Heart left ventricle (tissue), 16 donors: ENCODE measurements at regions not wholly inside any gene's neighbourhood (a gene's known extent, or its start where the extent isn't known, plus 50 kb on each side); places are given as distances from the start of the nearest gene placed in this dataset.

Experiments
- ATAC-seq, 4 donors: fragments of 200-7000 bp; cut with Tn5 transposase; one replicate each; pipeline ENCODE4 v1.9.1; 2020 to 2022; ENCODE audit warnings: moderate library complexity in 4 of 4, mild to moderate bottlenecking in 3 of 4, moderate number of reproducible peaks in 1 of 4
- DNase-seq, 5 donors: peaks; one replicate each; pipeline ENCODE4 v3.0.0-alpha.2; 2020
- H3K27ac ChIP-seq, 12 donors: fragments of 200-600 bp; sonication (generic) in 4 of 12; one replicate each; pipeline versions ENCODE4 v1.5.0 to v1.8.0; 2016 to 2022; ENCODE audit warnings: mild to moderate bottlenecking in 2 of 12
- H3K27me3 ChIP-seq, 9 donors: fragments of 200-600 bp; sonication (generic) in 2 of 9; one replicate each; pipeline versions ENCODE4 v1.5.1 to v1.8.0; 2016 to 2022; ENCODE audit warnings: mild to moderate bottlenecking in 3 of 9
- H3K36me3 ChIP-seq, 9 donors: fragments of 200-600 bp; sonication (generic) in 2 of 9; one replicate each; pipeline versions ENCODE4 v1.5.0 to v1.8.0; 2018 to 2022; ENCODE audit warnings: mild to moderate bottlenecking in 2 of 9
- H3K4me1 ChIP-seq, 12 donors: fragments of 200-600 bp; sonication (generic) in 4 of 12; one replicate each; pipeline versions ENCODE4 v1.5.0 to v1.8.0; 2016 to 2022; ENCODE audit warnings: mild to moderate bottlenecking in 3 of 12
- H3K4me3 ChIP-seq, 12 donors: fragments of 200-600 bp; sonication (generic) in 4 of 12; one replicate each; pipeline versions ENCODE4 v1.5.0 to v1.8.0; 2017 to 2022; ENCODE audit warnings: mild to moderate bottlenecking in 9 of 12, moderate library complexity in 4 of 12
- H3K9me3 ChIP-seq, 12 donors: fragments of 200-600 bp; sonication (generic) in 4 of 12; one replicate each; pipeline versions ENCODE4 v1.5.0 to v1.8.0; 2016 to 2022; ENCODE audit warnings: mild to moderate bottlenecking in 1 of 12
- CTCF ChIP-seq, 12 donors: fragments of 200-600 bp; sonication (generic) in 4 of 12; IDR thresholded peaks; one replicate each; pipeline versions ENCODE4 v1.5.0 to v1.8.0; 2018 to 2022; ENCODE audit warnings: antibody characterized with exemption in 12 of 12, mild to moderate bottlenecking in 5 of 12
- POLR2A ChIP-seq, 2 donors: fragments of 450-650 bp; IDR thresholded peaks; one replicate each; pipeline ENCODE4 v1.6.1; 2017; ENCODE audit warnings: antibody characterized with exemption in 2 of 2, mild to moderate bottlenecking in 2 of 2, moderate library complexity in 2 of 2
- WGBS, 4 donors: extraction: QIAGEN DNeasy Blood & Tissue Kit in 2 of 4; methylation state at CpG; one replicate each; pipeline versions ENCODE4 v1.1.5 to v1.1.7; 2013 to 2018; 5-methylcytosine and 5-hydroxymethylcytosine counted together
- intact Hi-C, 10 donors: fragments of 100-400 bp; cut with DNase I; formaldehyde crosslinking; loops; one replicate each; pipeline versions ENCODE4 v1.11.1 to v1.14.2; 2022
- donor health status: ischemic (EF 13 %, LVEDD 7.1; RV severe dilation, severe dysfunction).
- donor health status: healthy with polysubstance abuse.
- donor health status: DM: no; HTN: yes; CAD: no.
- donor health status: DM: no; HTN: no; CAD: no.
- donor health status: ischemic (EF 25% LVEDD 6.9; RV normal size, moderate dysfunction).
- donor health status: ischemic (EF 25% LVEDD 5.7; RV mildly dilated, moderate dysfunction).
- donor health status: healthy.
- donor health status: DM: yes; HTN: yes; CAD: no.
- donor health status: ischemic (EF 35%, LVEDD 5.7; RV mildly dilated, moderate dysfunction).
- donor health status: nonischemic (EF 11% LVEDD 7.7; RV severe dilation, severe dysfunction).
- donor health status: DM: yes; HTN: yes; CAD: no.
- donor health status: PGD.
- donor health status: ischemic (EF 29% LVEDD 5.4; RV normal size, mild dysfunction).
- donor health status: nonischemic (EF 23%, LVEDD 6.1; RV moderate dilation, normal function).

- Histone ChIP-seq H3K27ac (no peak overlapping the region), H3K4me3 (no peak overlapping the region), H3K36me3 (no peaks in the 10 kb centered on the region), H3K27me3 (no peaks in the 10 kb centered on the region), H3K4me1 (no peaks in the 10 kb centered on the region), H3K9me3 (peaks cover 0 to 9% (median 0%) of the 10 kb centered on the region in 12 donors)
- intact Hi-C loops = no loop called here
- no peak for TF ChIP-seq POLR2A (IDR thresholded peaks at IDR 0.05)
- TF ChIP-seq CTCF (IDR thresholded peaks at IDR 0.05) = no peak
- DNase-seq (no peak), ATAC-seq (no peak)
Measured at GRCh38 chr14:86625637-86626036, 1095.7 kb downstream of the FLRT2 start.

- Histone ChIP-seq H3K4me3 (no peak overlapping the region), H3K36me3 (no peaks in the 10 kb centered on the region), H3K27ac (no peak overlapping the region), H3K4me1 (no peaks in the 10 kb centered on the region), H3K9me3 (no peaks in the 10 kb centered on the region), H3K27me3 (no peaks in the 10 kb centered on the region)
- no peak for ATAC-seq
- no peak for TF ChIP-seq CTCF (IDR thresholded peaks at IDR 0.05)
- TF ChIP-seq POLR2A (IDR thresholded peaks at IDR 0.05) = no peak
- intact Hi-C loops = no loop called here
- 60 to 81% (median 74%) methylated on average over 2 of the region's 2 CpGs for whole genome bisulfite sequencing, 4 donors
- no peak for DNase-seq
Measured at GRCh38 chr14:86619726-86620125, 1089.8 kb downstream of the FLRT2 start.

DNA sequence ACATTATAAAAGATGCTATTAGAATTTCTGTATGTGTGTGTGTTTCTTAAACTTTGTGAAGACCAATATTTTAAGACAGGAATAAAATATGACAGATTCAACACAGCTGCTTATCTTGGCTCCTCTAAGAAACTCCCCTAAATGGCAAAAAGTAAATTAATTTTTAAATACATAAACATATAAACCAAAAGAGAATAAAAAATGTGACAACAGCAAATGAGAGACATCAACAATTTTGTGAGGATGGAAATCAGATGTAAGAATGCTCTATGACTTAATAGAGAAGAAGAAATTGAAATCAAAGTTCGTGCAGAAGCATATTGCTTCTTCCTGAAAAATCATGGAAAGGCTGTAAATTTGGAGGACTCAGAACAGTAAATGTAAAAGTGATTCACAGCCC is 1083.8 kb downstream of the FLRT2 start:
- intact Hi-C loops = no loop called here
- H3K36me3 ChIP-seq = no peaks in the 10 kb centered on the region
- DNase-seq = no peak
- H3K9me3 ChIP-seq = no peaks in the 10 kb centered on the region
- WGBS, 4 donors = 47 to 65% (median 61%) methylated on average over 1 of the region's 1 CpG
- no peak for TF ChIP-seq CTCF (IDR thresholded peaks at IDR 0.05)
- TF ChIP-seq POLR2A (IDR thresholded peaks at IDR 0.05) = no peak
- no peak for ATAC-seq
- H3K4me3 ChIP-seq = no peak overlapping the region
- no peaks in the 10 kb centered on the region for H3K4me1 ChIP-seq
- no peaks in the 10 kb centered on the region for H3K27me3 ChIP-seq
- H3K27ac ChIP-seq = no peak overlapping the region

DNA sequence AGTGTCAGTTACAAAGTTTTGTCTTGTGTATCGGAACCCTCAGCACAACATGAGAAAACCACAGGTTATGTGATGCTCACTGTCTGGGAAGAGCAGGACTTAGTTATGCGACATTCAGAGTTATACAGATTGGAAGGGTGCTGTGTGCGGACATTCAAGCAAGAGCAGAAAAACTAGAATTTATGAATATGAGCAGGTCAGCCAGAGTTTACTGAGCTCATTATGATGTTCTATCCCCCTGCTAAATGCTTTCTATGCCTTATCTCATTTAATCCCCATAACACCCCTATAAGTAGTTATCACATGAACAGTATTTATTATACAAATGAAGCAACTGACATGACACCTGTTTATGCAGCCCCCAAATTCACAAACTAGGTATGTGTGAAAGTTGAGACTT is 1083.2 kb downstream of the FLRT2 start:
- 72 to 91% (median 85%) methylated on average over 3 of the region's 3 CpGs for WGBS, 4 donors
- ATAC-seq (no peak), DNase-seq (no peak)
- no peaks in the 10 kb centered on the region for H3K4me1 ChIP-seq
- H3K36me3 ChIP-seq = no peaks in the 10 kb centered on the region
- no peaks in the 10 kb centered on the region for H3K27me3 ChIP-seq
- H3K4me3 ChIP-seq = no peak overlapping the region
- intact Hi-C loops = no loop called here
- no peaks in the 10 kb centered on the region for H3K9me3 ChIP-seq
- TF ChIP-seq CTCF (IDR thresholded peaks at IDR 0.05) (no peak), POLR2A (IDR thresholded peaks at IDR 0.05) (no peak)
- H3K27ac ChIP-seq = no peak overlapping the region
